ENCODE measurements at regions not wholly inside any gene's neighbourhood (a gene's known extent, or its start where the extent isn't known, plus 50 kb on each side); places are given as distances from the start of the nearest gene placed in this dataset.
"Not testable (repeated sequence)": the region's sequence is repeated elsewhere in the genome, so short reads cannot be mapped to it uniquely, and the experiment has no call there.

DNA sequence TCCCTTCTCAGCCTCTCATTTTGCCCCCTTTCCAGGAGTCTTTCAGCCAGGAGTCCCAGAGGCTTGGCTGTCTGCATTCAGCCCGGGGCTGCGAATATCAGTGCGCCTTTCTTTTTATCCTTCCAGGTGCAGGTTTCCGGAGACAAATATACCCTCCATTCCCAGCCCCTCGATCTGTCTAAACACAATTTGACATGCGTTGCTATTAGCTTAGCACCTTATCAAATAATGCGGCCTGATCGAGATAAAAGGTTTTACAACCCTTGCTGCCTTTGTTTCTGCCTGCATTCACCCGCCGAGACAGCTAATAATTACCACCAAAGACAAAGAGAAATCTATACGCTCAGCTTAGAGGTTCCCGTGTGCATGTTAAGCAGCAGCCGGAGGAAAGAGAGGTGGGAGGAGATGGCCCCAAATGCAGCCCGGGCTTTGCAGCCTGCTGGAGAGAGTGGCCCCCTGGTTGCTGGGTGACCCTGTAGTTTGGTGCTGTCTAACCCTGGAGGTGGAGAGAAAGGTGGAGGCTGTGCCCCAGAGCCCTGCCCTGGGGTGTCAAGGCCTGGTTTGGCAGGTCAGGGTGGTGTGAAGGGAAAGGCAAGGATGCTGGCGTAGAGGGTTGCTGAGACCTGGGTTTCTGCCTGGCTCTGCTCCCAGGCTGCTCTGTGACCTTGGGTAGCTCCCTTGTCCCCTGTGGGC, 185.3 kb downstream of the RPS24 start:
- no peak for DNase-seq
- Histone ChIP-seq H4K20me1 (ENCODE audit: control insufficient read depth, insufficient read depth, low read length, poor library complexity, severe bottlenecking) (no peaks in the 10 kb centered on the region), H3K4me1 (ENCODE audit: control insufficient read depth in 2 of 2, insufficient read depth in 2 of 2, low read length in 2 of 2) (no peaks in the 10 kb centered on the region), H3K9me3 (ENCODE audit: control extremely low read depth in 1 of 3, control insufficient read depth in 2 of 3, insufficient read depth in 1 of 3, low read length in 2 of 3) (peaks cover 0 to 13% (median 0%) of the 10 kb centered on the region in 3 donors), H3K36me3 (replicated peaks in 1 of 2; ENCODE audit: control extremely low read depth in 1 of 2, control insufficient read depth in 1 of 2, extremely low read depth in 1 of 2, insufficient read depth in 2 of 2, low read length in 1 of 2) (no peaks in the 10 kb centered on the region), H3K4me2 (replicated peaks; ENCODE audit: low read depth, low read length, poor library complexity, severe bottlenecking) (no peak overlapping the region), H3K79me2 (ENCODE audit: control insufficient read depth, insufficient read depth, low read length) (no peaks in the 10 kb centered on the region), H3K4me3 (ENCODE audit: control extremely low read depth in 1 of 5, extremely low read depth in 1 of 5, insufficient read depth in 1 of 5, low read depth in 2 of 5, low read length in 4 of 5) (no peak overlapping the region), H3K27ac (ENCODE audit: low read length in 2 of 2) (no peak overlapping the region), H3K9ac (ENCODE audit: low read length) (no peak overlapping the region), H3K27me3 (replicated peaks in 1 of 4; ENCODE audit: control extremely low read depth in 1 of 4, control insufficient read depth in 3 of 4, insufficient read depth in 4 of 4, low read length in 3 of 4) (peaks cover 0 to 14% (median 0%) of the 10 kb centered on the region in 4 experiments), H2AFZ (ENCODE audit: insufficient read depth, low read depth, low read length, poor library complexity, severe bottlenecking) (no peak overlapping the region)
- intact Hi-C loops (cut with micrococcal nuclease) = no loop called here
- ChIA-PET POLR2A (no interaction called here), CTCF (no interaction called here)
- H3K27me3 Mint-ChIP-seq = peaks cover 33% of the 10 kb centered on the region
- 96% methylated on average over 11 of the region's 15 CpGs for WGBS (ENCODE audit: insufficient coverage)
- TF ChIP-seq, protein P1, sequence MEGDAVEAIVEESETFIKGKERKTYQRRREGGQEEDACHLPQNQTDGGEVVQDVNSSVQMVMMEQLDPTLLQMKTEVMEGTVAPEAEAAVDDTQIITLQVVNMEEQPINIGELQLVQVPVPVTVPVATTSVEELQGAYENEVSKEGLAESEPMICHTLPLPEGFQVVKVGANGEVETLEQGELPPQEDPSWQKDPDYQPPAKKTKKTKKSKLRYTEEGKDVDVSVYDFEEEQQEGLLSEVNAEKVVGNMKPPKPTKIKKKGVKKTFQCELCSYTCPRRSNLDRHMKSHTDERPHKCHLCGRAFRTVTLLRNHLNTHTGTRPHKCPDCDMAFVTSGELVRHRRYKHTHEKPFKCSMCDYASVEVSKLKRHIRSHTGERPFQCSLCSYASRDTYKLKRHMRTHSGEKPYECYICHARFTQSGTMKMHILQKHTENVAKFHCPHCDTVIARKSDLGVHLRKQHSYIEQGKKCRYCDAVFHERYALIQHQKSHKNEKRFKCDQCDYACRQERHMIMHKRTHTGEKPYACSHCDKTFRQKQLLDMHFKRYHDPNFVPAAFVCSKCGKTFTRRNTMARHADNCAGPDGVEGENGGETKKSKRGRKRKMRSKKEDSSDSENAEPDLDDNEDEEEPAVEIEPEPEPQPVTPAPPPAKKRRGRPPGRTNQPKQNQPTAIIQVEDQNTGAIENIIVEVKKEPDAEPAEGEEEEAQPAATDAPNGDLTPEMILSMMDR (IDR thresholded peaks at IDR 0.05) = no peak
- no peak for TF ChIP-seq EZH2 (IDR thresholded peaks at IDR 0.05; ENCODE audit: borderline replicate concordance, insufficient read depth, low read depth, low read length, poor library complexity, severe bottlenecking)
- H3K27ac Mint-ChIP-seq = no peak overlapping the region
- ATAC-seq (ENCODE audit: low read depth) = no peak
- no peak overlapping the region for H3K4me3 Mint-ChIP-seq
- H3K9me3 Mint-ChIP-seq (ENCODE audit: insufficient read depth) = no peaks in the 10 kb centered on the region
- no peaks in the 10 kb centered on the region for H3K4me1 Mint-ChIP-seq

DNA sequence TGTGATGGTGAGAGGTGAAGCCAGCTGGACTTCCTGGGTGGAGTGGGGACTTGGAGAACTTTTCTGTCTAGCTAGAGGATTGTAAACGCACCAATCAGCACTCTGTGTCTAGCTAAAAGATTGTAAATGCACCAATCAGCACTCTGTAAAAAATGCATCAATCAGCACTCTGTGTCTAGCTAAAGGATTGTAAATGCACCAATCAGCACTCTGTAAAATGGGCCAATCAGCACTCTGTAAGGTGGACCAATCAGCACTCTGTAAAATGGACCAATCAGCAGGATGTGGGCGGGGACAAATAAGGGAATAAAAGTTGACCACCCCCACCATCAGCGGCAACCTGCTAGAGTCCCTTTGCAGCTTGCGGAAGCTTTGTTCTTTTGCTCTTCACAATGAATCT, 185.9 kb downstream of the RPS24 start:
- H3K4me2 ChIP-seq (replicated peaks; ENCODE audit: low read depth, low read length, poor library complexity, severe bottlenecking); intact Hi-C loops (cut with micrococcal nuclease): not testable (repeated sequence)
- 100% methylated on average over 2 of the region's 4 CpGs for WGBS (ENCODE audit: insufficient coverage)

More for the DNA sequence above, 185.9 kb downstream of the RPS24 start:
- H4K20me1 ChIP-seq (ENCODE audit: control insufficient read depth, insufficient read depth, low read length, poor library complexity, severe bottlenecking); DNase-seq; H3K27ac Mint-ChIP-seq; H3K4me3 ChIP-seq (ENCODE audit: control extremely low read depth in 1 of 5, extremely low read depth in 1 of 5, insufficient read depth in 1 of 5, low read depth in 2 of 5, low read length in 4 of 5); H3K27ac ChIP-seq (ENCODE audit: low read length in 2 of 2); H3K4me1 ChIP-seq (ENCODE audit: control insufficient read depth in 2 of 2, insufficient read depth in 2 of 2, low read length in 2 of 2); H2AFZ ChIP-seq (ENCODE audit: insufficient read depth, low read depth, low read length, poor library complexity, severe bottlenecking); POLR2A ChIA-PET; H3K9ac ChIP-seq (ENCODE audit: low read length); H3K79me2 ChIP-seq (ENCODE audit: control insufficient read depth, insufficient read depth, low read length); H3K9me3 Mint-ChIP-seq (ENCODE audit: insufficient read depth); H3K36me3 ChIP-seq (replicated peaks in 1 of 2; ENCODE audit: control extremely low read depth in 1 of 2, control insufficient read depth in 1 of 2, extremely low read depth in 1 of 2, insufficient read depth in 2 of 2, low read length in 1 of 2); H3K4me3 Mint-ChIP-seq; ATAC-seq (ENCODE audit: low read depth); H3K4me1 Mint-ChIP-seq: not testable (repeated sequence)
- Histone ChIP-seq H3K27me3 (replicated peaks in 1 of 4; ENCODE audit: control extremely low read depth in 1 of 4, control insufficient read depth in 3 of 4, insufficient read depth in 4 of 4, low read length in 3 of 4) (peaks cover 0 to 14% (median 0%) of the 10 kb centered on the region in 4 experiments), H3K9me3 (ENCODE audit: control extremely low read depth in 1 of 3, control insufficient read depth in 2 of 3, insufficient read depth in 1 of 3, low read length in 2 of 3) (peaks cover 0 to 13% (median 0%) of the 10 kb centered on the region in 3 donors)
- CTCF ChIA-PET = interaction anchor here (1.0 kb wide), 1 partner anchor 41 kb away, joined by 3 read pairs; no protein-coding TSS in a partner anchor
- peaks cover 28% of the 10 kb centered on the region for H3K27me3 Mint-ChIP-seq
